GM12892 (cell line): ENCODE measurements at regions not wholly inside any gene's neighbourhood (a gene's known extent, or its start where the extent isn't known, plus 50 kb on each side); places are given as distances from the start of the nearest gene placed in this dataset.

Experiments used
- POLR2A ChIP-seq: IDR thresholded peaks from 2 replicates; pipeline ENCODE4 v1.6.1; 2011; ENCODE audit warnings: low read depth, low read length, control low read depth
- POLR2AphosphoS5 ChIP-seq: IDR thresholded peaks from 2 replicates; pipeline ENCODE4 v1.6.1; 2011; ENCODE audit warnings: low read depth, low read length, control low read depth

- TF ChIP-seq POLR2AphosphoS5 (no peak), POLR2A (no peak)
Measured at GRCh38 chr4:4673070-4673469, 131.2 kb upstream of the STX18 start.
